HG03066 (cell line): ENCODE measurements at regions not wholly inside any gene's neighbourhood (a gene's known extent, or its start where the extent isn't known, plus 50 kb on each side); places are given as distances from the start of the nearest gene placed in this dataset.
A peak's percentile ranks its signal among the peaks of the same experiment; 100 is the strongest.

Experiments
- ATAC-seq: cut with Tn5 transposase; IDR thresholded peaks from one replicate; pipeline ENCODE4 v1.9.1; 2021; ENCODE audit warnings: low read depth; ENCODE audit not compliant: unreplicated experiment

DNA sequence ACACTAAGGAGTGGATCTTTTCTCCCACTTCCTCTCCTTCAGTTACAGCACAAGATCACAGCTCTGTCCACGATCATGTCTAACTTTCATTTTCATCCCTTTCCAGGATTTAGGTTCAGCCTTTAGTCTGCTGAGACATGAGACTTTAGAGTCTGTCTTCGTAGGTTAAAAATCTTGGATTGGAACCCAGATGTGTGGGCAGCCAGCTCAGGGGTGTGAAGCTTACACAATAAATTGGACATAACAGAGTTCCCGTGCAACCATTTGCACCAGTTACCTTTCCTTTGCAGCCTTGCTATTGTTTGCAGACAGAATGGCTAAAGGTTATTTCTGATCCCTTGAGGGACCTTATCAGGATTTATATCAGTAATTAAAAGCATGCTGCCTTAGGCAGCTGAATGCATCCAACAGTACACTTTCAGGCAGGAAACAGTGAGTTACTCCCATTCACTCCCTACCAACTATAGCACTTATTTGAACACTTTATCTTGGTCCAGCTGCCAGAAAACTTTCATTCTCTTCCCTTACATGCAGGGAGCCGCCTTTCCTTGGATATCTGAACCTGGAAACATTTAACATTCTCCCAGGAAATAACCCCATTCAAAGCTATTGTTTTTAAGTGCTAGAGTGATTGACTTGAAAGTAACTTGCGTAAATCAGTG is 87.3 kb downstream of the TMEM100 start:
- no peak for ATAC-seq

DNA sequence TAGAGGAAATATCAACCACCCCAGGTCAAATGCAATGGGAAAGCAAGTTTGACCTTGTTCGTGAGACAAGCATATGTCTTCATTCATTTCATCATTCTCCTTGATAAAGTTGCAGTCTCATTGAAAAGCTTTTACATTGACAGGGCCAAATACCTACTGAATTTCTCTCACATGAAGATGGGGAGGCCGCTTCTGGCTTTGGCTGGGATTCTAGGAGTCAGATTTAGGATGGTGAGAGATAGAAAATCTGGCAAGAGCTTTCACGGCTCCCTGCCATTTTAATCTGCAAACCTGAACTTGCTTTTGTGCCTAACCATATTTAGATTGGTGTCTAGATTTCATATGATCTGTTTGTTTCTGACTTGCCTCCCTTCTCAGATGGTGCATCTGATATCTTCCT is 88.0 kb downstream of the TMEM100 start:
- no peak for ATAC-seq

GRCh38 chr17:55632893-55633292 is 89.8 kb downstream of the TMEM100 start:
- no peak for ATAC-seq

DNA sequence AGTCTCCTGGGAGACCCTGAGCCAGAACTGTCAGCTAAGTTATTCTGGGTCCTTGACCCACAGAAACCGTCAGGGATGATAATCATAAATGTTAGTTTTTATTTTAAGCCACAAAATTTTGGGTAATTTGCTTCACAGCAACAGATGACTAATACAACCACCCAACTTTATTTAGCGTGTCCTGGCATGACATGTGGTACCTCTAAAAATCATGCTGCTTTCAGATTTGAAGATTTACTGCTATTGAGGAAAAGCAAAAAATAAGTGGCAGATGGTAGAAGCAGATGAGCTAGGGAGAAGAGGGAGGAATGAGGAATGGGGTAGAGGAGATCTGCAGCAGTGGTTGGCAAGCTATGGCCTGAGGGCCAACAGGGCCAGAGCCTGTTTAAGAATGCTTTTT is 90.4 kb downstream of the TMEM100 start:
- ATAC-seq, result no peak

- ATAC-seq, result no peak
Observed at GRCh38 chr17:55629995-55630394, 92.7 kb downstream of the TMEM100 start.

- peak; percentile 79 for ATAC-seq
Observed at GRCh38 chr17:55625521-55625920, 97.1 kb downstream of the TMEM100 start.

DNA sequence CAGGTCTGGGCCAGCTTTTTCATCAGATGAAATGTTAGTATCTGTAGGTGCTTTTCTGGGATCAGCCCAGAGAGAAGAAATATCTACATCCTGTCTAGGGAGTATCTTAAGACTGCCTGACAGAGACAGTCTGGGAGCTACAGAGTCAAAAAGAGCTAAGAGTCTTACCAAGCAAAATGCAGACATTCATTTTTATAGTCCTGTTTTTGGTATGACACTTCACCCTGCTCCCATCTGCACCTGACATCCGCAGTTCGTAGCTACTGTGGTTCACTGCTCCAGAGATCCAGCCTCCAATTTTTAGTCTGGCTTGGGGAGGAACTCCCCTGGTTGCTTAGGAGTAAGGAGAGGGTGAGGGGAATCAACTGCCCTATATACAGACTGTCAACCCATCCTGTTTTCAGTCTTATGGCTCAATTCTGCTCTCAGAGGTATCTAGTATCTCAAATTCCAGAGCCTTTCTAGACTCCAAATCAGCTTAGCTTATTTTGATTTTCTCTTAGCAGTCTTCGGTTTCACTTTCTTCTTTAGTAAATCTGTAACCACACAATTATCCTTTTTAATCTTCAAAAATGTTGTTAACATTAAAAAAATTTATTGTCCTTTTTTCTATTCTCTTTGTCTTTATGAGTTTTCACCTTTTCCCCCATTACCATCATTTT is 97.8 kb downstream of the TMEM100 start:
- ATAC-seq, result peak; percentile 63

- no peak for ATAC-seq
Observed at GRCh38 chr17:55622547-55622946, 100.1 kb downstream of the TMEM100 start.

DNA sequence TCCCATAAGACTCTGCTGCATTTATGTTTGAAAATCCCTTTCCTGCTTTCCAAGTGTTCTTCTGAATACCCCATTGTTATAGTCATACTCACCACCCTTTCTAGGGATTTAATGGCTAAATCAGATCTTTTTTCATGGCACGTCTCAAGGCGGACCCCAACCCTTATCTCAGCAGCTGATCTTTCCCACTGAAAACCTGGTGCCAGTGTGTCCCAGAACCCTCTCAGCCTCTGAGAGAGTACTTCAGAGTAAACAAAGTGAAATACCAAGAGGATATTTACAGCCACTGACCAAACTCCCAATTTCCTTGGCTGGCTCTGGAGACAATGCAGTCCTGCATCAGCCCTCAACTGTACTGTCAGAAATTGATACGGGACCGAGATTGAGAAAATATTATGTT is 101.7 kb downstream of the TMEM100 start:
- no peak for ATAC-seq

GRCh38 chr17:55620023-55620422 is 102.6 kb downstream of the TMEM100 start:
- no peak for ATAC-seq

GRCh38 chr17:55617441-55617840 is 105.2 kb downstream of the TMEM100 start:
- ATAC-seq, result no peak

DNA sequence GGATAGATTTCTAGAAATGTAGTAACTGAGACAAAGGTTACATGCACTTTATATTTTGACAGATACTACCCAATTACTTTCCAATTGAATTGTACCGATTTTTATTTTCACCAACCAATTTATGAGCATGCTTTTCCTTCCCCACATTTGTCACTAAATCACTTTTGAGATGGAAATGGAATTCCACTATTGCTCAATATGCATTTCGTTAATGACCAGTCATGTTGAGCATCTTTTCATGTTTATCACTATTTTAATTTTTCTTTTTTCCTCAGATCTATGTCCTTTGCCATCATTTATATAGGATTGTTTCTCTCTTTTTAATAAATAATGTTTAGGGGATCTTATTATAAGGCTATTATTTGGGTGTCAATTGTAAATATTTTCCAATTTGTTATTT is 102.8 kb upstream of the SMIM36 start:
- ATAC-seq, result no peak

DNA sequence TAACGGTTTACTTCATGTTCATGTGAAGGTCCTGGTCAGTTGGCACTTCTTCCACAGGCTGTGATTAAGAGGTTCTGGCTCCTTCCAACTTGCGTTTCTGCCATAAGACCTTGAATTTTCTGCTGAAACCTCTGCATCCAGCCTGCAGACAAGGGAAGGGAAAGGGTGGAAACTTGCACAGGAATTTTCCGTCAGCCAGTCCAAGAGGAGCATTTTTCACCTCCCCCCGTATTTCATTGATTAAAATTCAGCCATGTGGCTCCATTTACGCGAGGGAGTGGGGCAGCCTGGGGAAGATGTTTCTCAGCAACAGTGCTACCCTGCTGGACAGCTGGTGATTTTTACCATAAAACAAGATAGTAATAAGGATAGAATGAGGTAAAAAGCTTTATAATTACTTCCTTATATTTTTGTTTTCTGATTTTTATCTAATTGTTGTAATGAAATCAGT is 101.5 kb upstream of the SMIM36 start:
- no peak for ATAC-seq

DNA sequence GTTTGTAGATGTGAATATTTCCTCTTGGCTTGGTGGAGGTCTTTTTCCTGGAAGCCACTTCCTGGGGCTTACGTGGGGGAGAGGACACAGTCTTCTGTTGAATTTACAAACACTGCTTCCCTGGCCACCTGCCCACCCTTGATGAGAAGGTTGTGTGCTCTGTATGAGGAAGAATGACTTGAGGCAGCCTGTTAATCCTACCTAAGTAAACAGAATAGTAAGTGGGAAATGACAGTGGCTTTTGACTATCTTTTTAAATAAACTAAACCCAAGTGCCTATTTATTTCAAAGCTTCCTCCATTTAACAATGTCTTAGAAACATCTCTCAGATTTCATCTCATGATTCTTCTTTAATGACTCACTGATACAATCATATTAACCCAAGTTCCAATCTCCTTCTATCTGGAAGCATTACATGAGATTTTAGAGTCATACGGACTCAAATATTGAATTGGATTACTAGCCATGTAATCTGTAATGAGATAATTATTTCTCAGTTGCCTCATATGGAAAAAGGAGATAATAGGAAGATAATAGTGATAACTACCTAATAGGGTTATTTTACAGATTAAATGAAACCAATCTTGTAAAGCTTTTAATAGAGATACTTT is 96.6 kb upstream of the SMIM36 start:
- no peak for ATAC-seq

GRCh38 chr17:55606488-55606815 is 95.2 kb upstream of the SMIM36 start:
- ATAC-seq, result no peak

GRCh38 chr17:55605705-55606487 is 94.6 kb upstream of the SMIM36 start:
- ATAC-seq, result no peak

GRCh38 chr17:55601874-55602364 is 90.7 kb upstream of the SMIM36 start:
- no peak for ATAC-seq

GRCh38 chr17:55598495-55598894 is 87.2 kb upstream of the SMIM36 start:
- ATAC-seq, result no peak

DNA sequence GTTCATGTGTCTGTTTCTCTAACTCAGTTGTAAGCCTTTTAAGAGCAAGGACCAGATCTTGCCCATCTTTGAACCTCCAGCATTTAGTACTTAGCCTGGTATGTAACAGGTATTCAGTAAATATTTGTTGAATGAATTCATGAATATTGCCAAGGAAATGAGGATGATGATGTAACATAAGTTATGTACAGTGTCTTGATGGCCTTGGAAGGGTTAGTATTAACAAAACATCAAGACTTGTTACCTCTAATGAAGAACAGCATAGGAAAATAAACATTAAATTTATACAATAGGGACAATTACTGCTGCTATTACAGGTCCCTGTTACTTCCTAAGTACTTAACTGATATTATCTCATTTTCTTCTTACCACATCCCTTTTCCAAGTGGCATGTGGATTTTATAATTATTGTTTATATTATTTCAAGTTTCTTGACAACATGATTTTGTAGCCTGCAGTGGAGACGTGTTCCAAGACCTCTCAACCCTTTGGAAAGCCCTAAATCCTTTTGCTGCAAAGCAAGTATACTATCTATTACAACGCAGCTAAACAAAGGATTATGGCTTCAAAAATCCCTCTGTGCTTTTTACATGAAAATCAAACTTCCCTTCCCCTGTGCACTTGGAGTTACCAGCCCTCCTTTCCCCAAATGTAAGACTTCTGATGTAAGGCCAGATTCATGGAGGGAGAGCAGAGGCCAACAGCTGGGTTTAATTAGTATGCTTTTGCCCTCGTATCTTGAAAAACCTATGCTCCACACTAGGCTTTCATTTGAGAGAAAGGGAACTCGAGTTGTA is 77.4 kb upstream of the SMIM36 start:
- ATAC-seq, result no peak

DNA sequence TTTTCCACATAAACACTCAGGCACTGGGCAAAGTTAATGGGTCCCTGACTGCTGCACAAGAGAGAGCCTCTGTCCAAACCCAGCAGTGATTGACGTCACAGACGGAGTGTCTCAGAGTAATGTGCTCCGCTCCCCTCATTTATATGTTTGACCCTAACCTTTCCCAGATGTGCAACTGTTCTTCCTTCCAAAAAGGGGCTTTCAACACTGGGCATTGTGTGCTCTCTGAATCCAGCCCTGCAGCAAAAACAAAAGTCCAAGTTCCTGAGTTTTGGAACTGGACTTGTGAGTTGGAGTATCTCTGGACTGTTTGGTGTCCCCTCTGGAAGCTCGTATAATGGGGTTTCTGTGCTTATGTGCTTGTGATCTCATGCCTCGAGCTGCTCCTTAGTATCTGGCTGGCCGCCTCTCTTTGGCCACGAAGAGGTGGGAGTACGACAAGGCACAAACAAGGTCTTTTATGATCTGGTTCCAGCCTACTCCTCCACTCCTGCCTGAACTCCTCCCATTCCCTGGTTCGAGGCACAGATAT is 76.4 kb upstream of the SMIM36 start:
- ATAC-seq, result no peak
